Ovary (tissue), 7 donors: ENCODE measurements at regions not wholly inside any gene's neighbourhood (a gene's known extent, or its start where the extent isn't known, plus 50 kb on each side); places are given as distances from the start of the nearest gene placed in this dataset.

Experiments used
- DNase-seq, 5 donors: peaks; one replicate each; pipeline ENCODE4 v3.0.0-alpha.2; 2019 to 2020
- H3K27ac ChIP-seq, 2 donors: fragments of 200-600 bp; one replicate each; pipeline versions ENCODE4 v1.5.1 to v1.8.0; 2019 to 2022
- H3K27me3 ChIP-seq: fragments of 200-600 bp; one replicate; pipeline ENCODE4 v1.8.0; 2022
- H3K36me3 ChIP-seq: fragments of 200-600 bp; sonication (generic); one replicate; pipeline ENCODE4 v1.5.1; 2019
- H3K4me1 ChIP-seq: one replicate; pipeline ENCODE4 v1.8.1; 2013; ENCODE audit warnings: mild to moderate bottlenecking, moderate library complexity; ENCODE audit not compliant: insufficient read depth
- H3K4me3 ChIP-seq: fragments of 200-600 bp; sonication (generic); one replicate; pipeline ENCODE4 v1.5.1; 2017
- H3K9me3 ChIP-seq, 2 donors: fragments of 200-600 bp in 1 of 2; sonication (generic) in 1 of 2; one replicate each; pipeline versions ENCODE4 v1.5.1 to v1.8.1; 2013 to 2019; ENCODE audit warnings: mild to moderate bottlenecking in 1 of 2, moderate library complexity in 1 of 2
- EP300 ChIP-seq: sonication (generic); formaldehyde crosslinking; IDR thresholded peaks from one replicate; pipeline ENCODE4 v1.6.1; 2017; ENCODE audit warnings: antibody characterized with exemption
- POLR2A ChIP-seq: fragments of 450-650 bp; IDR thresholded peaks from one replicate; pipeline ENCODE4 v1.6.1; 2017; ENCODE audit warnings: antibody characterized with exemption, mild to moderate bottlenecking, moderate library complexity
- WGBS, 3 donors: extraction: QIAGEN DNeasy Blood & Tissue Kit in 1 of 3; methylation state at CpG; one replicate each; pipeline versions ENCODE4 v1.1.5 to v1.1.7; 2013 to 2017; 5-methylcytosine and 5-hydroxymethylcytosine counted together
- intact Hi-C, 4 donors: fragments of 100-400 bp; cut with DNase I; formaldehyde crosslinking; loops; one replicate each; pipeline versions ENCODE4 v1.11.0 to v1.15.1; 2022 to 2023
- TF ChIP-seq, protein P1 (sequence below), 3 donors: fragments of 450-650 bp in 2 of 3; fragments of 200-600 bp in 1 of 3; IDR thresholded peaks; one replicate each; pipeline versions ENCODE4 v1.5.1 to v1.8.0; 2016 to 2022; ENCODE audit warnings: antibody characterized with exemption in 3 of 3, mild to moderate bottlenecking in 1 of 3
- donor health status: DM: no; HTN: no; CAD: no; lungs with moderate emphysema.
- donor health status: DM: no; HTN: no; CAD: no.
- donor health status: Bipolar disorder and iron deficiency.
- donor health status: DM: no; HTN: no; CAD: no.
- donor health status: DM: yes; HTN: yes; CAD: no.

DNA sequence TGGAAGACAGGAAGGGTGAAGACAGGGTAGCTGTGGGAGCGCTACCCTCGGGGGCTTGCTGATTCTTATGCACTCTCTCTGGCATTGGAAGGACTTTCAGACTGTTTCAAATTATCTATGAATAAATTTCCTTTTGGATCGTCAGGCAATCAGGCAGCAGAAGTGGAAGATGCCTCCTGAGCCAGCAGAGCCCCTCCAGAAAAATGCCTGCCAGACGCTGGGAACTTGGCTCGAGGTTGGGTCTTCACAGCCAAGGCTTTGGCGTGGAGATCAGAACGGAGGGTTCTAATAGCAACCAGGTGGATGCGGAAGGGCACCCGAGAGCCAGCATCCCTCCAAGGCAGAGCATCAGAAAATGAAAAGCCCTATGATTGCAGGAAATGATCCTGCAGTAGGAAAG, 119.2 kb upstream of the RFLNA start:
- Histone ChIP-seq H3K4me3 (no peak overlapping the region), H3K4me1 (peaks cover 2% of the 10 kb centered on the region), H3K27ac (no peak overlapping the region), H3K27me3 (no peaks in the 10 kb centered on the region), H3K36me3 (no peaks in the 10 kb centered on the region), H3K9me3 (no peaks in the 10 kb centered on the region)
- WGBS, 3 donors, result 48 to 51% (median 49%) methylated on average over 9 of the region's 9 CpGs
- intact Hi-C loops, result no loop called here
- no peak for DNase-seq
- TF ChIP-seq POLR2A (no peak), EP300 (no peak)
- TF ChIP-seq, protein P1, sequence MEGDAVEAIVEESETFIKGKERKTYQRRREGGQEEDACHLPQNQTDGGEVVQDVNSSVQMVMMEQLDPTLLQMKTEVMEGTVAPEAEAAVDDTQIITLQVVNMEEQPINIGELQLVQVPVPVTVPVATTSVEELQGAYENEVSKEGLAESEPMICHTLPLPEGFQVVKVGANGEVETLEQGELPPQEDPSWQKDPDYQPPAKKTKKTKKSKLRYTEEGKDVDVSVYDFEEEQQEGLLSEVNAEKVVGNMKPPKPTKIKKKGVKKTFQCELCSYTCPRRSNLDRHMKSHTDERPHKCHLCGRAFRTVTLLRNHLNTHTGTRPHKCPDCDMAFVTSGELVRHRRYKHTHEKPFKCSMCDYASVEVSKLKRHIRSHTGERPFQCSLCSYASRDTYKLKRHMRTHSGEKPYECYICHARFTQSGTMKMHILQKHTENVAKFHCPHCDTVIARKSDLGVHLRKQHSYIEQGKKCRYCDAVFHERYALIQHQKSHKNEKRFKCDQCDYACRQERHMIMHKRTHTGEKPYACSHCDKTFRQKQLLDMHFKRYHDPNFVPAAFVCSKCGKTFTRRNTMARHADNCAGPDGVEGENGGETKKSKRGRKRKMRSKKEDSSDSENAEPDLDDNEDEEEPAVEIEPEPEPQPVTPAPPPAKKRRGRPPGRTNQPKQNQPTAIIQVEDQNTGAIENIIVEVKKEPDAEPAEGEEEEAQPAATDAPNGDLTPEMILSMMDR (IDR thresholded peaks at IDR 0.05), result no peak

DNA sequence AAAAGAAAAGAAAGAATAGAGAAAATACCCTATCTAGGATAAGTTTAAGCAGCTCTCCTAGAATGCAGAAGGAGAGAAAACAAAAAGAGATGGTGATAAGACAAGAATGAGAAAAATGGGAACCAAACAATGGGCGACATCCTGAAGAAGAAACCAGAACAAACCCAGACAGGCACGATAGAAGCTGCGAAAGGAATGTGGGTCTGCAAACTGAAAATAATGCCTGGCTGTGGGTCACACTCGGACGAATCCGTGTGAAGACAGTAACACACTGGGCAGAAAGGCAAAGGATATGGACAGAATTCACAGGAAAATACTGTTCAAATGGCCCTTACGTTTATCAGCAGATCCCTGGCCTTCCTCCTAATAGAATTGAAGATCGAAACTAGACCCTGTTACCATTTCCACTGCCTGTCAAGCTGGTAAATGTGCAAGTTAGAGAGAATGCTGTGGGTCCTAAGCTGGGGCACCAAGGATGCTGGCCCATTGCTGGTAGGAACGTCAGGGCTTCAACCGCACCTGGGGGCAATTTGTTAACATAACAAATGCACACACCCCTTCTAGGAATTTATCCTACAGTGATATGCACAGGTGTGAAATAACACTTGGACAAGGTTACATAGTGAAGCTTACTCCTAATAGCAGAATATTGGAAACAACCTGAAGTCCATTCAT, 117.5 kb upstream of the RFLNA start:
- 78 to 83% (median 82%) methylated on average over 10 of the region's 10 CpGs for whole genome bisulfite sequencing, 3 donors
- H3K27me3 ChIP-seq, result no peaks in the 10 kb centered on the region
- H3K27ac ChIP-seq, result no peak overlapping the region
- intact Hi-C loops, result no loop called here
- H3K4me1 ChIP-seq, result peaks cover 2% of the 10 kb centered on the region
- H3K36me3 ChIP-seq, result no peaks in the 10 kb centered on the region
- DNase-seq, result no peak
- H3K9me3 ChIP-seq, result no peaks in the 10 kb centered on the region
- TF ChIP-seq POLR2A (no peak), EP300 (no peak)
- TF ChIP-seq, protein P1 (IDR thresholded peaks at IDR 0.05), result no peak
- H3K4me3 ChIP-seq, result no peak overlapping the region

DNA sequence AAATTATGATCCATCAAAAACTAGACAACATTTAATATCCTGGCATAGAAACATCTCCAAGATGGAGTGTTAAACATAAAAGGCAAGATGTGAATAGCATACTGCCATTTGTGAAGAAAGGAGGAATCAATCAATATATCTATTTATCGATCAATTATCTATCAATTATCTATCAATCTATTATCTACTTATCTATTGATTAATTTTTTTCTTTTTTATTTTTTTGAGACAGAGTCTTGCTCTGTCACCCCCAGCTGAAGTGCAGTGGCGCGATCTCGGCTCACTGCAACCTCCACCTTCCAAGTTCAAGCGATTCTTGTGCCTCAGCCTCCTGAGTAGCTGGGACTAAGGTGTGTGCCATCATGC, 117.0 kb upstream of the RFLNA start:
- Histone ChIP-seq H3K4me1 (peaks cover 2% of the 10 kb centered on the region), H3K27ac (no peak overlapping the region), H3K4me3 (no peak overlapping the region), H3K36me3 (no peaks in the 10 kb centered on the region), H3K9me3 (no peaks in the 10 kb centered on the region), H3K27me3 (no peaks in the 10 kb centered on the region)
- intact Hi-C loops, result no loop called here
- TF ChIP-seq, protein P1 (IDR thresholded peaks at IDR 0.05), result no peak
- no peak for TF ChIP-seq POLR2A
- no peak for TF ChIP-seq EP300
- no peak for DNase-seq
- 94 to 97% (median 96%) methylated on average over 5 of the region's 5 CpGs for WGBS, 3 donors

DNA sequence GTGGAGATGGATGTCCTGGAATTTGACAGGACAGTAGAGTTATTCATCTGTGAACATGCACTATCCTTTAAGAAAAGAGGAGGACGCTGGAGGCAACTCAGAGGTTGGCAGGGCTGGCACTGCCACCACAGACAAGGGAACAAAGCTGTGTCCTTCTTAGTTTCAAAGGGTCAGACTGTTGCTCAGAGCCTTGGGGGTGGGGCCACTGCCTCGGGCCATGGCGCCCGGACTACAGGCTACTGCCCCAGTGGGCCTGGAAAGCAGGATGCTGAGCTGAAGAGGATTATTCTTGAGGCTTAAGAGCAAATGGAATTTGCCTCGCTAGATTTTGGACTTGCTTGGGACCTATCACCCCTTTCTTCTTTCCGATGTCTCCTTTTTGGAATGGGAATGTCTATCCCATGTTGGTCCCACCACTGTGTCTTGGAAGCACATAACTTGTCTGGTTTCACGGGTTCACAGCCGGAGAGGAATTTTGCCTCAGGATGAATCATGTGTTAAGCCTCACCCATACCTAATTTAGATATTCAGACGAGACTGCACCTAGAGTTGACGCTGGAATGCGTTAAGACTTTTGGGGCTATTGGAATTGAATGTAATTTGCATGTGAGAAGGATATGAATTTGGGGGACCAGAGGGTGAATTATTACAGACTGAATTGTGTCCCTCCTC, 114.8 kb upstream of the RFLNA start:
- Histone ChIP-seq H3K27ac (no peak overlapping the region), H3K36me3 (no peaks in the 10 kb centered on the region), H3K9me3 (no peaks in the 10 kb centered on the region), H3K4me3 (no peak overlapping the region), H3K4me1 (no peaks in the 10 kb centered on the region), H3K27me3 (no peaks in the 10 kb centered on the region)
- 88 to 91% (median 90%) methylated on average over 11 of the region's 11 CpGs for WGBS, 3 donors
- intact Hi-C loops, result no loop called here
- TF ChIP-seq EP300 (no peak), POLR2A (no peak)
- TF ChIP-seq, protein P1 (IDR thresholded peaks at IDR 0.05), result no peak
- DNase-seq, result no peak
